ENCODE measurements at regions not wholly inside any gene's neighbourhood (a gene's known extent, or its start where the extent isn't known, plus 50 kb on each side); places are given as distances from the start of the nearest gene placed in this dataset.

DNA sequence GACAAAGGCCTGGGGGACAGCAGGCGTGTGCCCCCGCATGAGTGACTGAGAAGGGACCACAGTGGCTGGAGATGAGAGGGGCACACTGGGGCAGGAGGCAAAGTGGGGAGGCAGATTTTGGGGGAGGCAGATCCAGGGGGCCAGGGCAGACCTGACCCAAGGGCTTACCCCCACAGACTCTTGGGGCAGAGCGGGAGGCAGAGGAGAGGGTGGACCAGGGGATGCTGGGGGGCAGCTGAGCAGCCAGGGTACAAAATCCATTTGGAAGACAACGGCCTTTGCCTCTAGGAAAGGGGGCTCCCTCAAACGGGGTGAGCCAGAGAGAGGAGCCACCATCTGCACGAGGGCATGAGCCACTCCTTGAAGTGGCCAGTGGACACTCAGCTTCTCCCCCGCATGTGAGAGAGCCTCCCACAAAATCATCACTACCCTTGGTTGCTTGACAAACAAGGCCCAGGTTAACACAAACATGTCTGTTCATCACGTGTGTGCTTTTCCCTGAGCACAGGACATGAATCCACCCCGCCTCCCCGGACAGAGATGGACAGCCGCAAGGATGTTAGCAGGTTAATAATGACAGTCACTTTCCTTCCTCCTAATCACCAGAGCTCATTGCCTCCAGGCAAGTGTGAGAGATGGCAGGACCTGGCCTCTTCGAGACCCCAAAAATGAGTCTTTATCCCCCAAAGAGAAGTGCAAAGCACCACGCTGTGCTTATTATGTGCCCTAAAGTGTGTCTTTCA, 72.0 kb upstream of the RAB6C start:
- no peak for DNase-seq (ENCODE audit: low read depth)
- no peak overlapping the region for H3K4me3 ChIP-seq (ENCODE audit: low read length)
- TF ChIP-seq CTCF (conservative IDR thresholded peaks at IDR 0.05; ENCODE audit: low read depth, low read length): no peak

- no peak overlapping the region for H3K4me3 ChIP-seq (ENCODE audit: low read length)
- no peak for TF ChIP-seq CTCF (conservative IDR thresholded peaks at IDR 0.05; ENCODE audit: low read depth, low read length)
- no peak for DNase-seq (ENCODE audit: low read depth)
These were observed 70.6 kb upstream of the RAB6C start for GRCh38 chr2:129908721-129909373.

DNA sequence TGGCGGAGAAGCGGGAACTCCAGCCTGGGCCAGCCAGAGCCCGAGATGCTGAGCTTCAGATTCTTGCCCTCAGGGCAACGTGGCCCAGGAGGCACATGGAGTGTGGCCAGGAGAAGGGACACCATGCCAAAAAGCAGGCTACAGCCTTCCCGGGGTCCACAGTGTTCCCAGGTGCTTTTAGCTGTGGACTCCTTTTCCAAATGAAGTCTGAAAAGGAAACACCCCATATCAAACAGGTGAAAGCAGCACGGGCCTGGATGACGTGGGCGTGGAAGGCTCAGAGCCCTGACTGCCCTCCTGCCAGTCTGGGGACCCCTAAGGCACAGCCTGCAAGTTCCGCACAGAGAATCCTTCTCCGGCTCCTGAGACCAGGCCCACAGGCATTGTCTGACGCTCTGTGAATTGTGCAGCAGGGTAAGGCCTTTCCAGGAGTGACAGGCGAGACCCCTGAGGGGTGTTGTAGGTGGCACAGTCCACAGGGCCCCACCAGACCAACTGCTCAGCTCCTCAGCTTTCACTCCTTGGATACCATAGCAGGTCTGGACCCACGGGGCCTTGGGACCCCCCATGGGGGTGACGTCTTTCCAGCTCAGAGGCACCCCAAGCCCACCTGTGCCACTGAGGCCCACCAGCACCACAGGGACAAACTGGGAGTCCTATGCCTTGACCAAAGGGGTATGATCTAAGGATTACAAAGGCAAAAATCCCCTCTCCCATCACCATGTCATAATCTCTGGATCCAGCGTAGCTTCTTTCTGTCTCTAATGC, 69.6 kb upstream of the RAB6C start:
- H3K4me3 ChIP-seq (ENCODE audit: low read length): no peak overlapping the region
- TF ChIP-seq CTCF (conservative IDR thresholded peaks at IDR 0.05; ENCODE audit: low read depth, low read length): no peak
- DNase-seq (ENCODE audit: low read depth): no peak

DNA sequence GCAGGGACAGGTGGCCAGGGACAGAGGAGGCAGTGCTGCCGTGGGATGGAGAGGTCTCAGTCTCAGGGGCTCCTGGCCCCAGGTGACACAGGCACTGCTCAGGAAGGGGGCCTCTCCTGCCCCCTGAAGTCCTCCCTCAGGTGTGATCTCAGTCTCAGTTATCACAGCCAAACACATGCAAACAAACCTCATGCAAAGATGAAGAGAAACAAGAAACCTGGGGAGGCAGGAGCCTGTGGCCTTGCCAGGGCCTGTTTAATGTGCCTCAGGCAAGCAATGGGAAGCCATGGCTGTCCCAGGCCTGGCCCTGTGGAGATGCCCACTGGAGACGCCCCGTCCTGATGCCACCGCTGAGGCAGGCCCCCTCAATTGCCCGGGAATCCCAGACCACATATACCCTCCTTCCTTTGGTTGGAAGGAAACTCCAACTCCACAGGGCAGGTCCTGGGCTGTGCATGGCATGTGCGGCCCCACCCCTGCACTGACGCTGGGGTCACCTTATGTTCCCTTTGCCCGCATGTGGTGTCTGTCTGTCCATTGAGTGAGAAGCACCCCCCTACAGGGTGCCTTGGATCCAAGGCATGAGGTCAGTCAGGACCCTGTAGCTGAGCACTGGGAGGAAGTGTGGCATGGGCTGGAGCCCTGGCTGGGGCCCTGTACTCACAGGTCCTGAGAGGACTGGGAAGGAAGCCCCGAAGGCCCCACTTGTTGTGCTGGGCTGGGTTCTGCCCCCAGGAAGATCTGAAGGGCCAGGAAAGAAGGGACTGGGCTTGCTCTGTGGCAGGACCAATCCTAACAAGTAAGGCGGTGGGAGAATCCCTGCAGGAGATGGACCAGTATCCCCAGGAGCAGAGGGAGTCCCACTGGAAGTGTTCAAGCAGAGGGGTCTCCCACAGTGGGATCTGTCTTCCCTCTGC, 68.8 kb upstream of the RAB6C start:
- no peak for TF ChIP-seq CTCF (conservative IDR thresholded peaks at IDR 0.05; ENCODE audit: low read depth, low read length)

DNA sequence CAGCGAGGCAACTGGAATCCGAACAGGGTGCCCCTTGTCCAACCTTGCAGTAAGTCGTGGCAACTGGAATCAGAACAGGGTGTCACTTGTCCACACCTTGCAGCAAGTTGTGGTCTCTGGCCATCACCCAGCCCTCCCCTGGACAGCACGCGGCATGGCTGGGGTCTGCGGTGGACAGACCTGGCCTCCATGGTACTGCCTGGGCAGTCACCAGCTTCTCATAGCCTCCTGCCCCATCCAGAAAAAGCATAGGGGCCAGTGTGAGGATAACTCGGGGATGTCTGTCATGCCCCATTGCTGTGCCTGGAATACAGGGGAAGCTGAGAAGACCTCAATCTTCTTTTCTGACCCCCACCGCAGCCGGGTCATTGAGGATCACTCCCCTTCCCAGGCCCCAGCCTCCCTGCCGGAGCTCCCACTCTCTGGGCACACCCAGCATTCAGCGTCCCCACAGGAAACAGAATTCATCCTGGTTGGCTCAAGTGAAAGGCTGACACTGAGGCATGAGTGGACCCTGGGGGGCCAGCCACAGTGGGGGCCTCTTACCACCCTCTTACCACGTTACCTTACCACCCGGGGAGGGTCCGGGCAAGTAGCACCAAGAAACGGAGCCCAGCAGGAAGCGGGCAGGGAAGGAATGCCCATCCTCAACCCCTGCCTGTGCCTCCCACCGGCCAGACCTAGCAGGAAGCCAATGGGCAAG, 68.0 kb upstream of the RAB6C start:
- H3K4me3 ChIP-seq (ENCODE audit: low read length): no peak overlapping the region
- no peak for DNase-seq (ENCODE audit: low read depth)
- no peak for TF ChIP-seq CTCF (conservative IDR thresholded peaks at IDR 0.05; ENCODE audit: low read depth, low read length)

More for the DNA sequence above, 68.8 kb upstream of the RAB6C start:
- no peak overlapping the region for H3K4me3 ChIP-seq (ENCODE audit: low read length)
- no peak for DNase-seq (ENCODE audit: low read depth)

Data from retinal pigment epithelial cell (primary cell).